ENCODE measurements at regions not wholly inside any gene's neighbourhood (a gene's known extent, or its start where the extent isn't known, plus 50 kb on each side); places are given as distances from the start of the nearest gene placed in this dataset.
A peak's percentile ranks its signal among the peaks of the same experiment; 100 is the strongest.
"Not testable (repeated sequence)": the region's sequence is repeated elsewhere in the genome, so short reads cannot be mapped to it uniquely, and the experiment has no call there.

GRCh38 chr12:34121360-34121759 is 99.1 kb downstream of the ALG10 start:
- Histone ChIP-seq H3K9me3 (no peaks in the 10 kb centered on the region), H3K36me3 (no peaks in the 10 kb centered on the region), H3K4me3 (no peak overlapping the region), H3K27ac (no peak overlapping the region), H3K4me1 (peaks cover 0 to 1% (median 0%) of the 10 kb centered on the region in 4 donors), H3K27me3 (no peaks in the 10 kb centered on the region)
- TF ChIP-seq CTCF (IDR thresholded peaks at IDR 0.05) = no peak
- no peak for DNase-seq (ENCODE audit: low spot score in 2 of 2)
- WGBS, 2 donors = 50 to 53% methylated on average over 1 of the region's 1 CpG

DNA sequence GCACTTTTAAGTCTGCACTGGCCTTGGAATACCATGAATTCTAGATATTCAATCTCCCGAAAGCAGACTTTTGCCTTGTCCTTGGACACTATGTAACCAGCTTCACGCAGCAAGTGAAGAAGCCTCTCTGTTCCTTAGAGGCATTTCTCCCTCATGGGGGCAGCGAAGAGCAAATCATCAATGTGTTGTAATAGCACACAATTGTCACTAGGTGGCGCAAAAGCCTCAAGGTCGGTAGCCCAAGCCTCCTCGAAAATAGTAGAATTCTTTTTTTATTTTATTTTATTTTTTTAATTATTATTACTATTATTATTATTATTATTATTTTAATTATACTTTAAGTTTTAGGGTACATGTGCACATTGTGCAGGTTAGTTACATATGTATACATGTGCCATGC is 100.8 kb downstream of the ALG10 start:
- WGBS, 2 donors = 18 to 22% methylated on average over 6 of the region's 6 CpGs
- not testable (repeated sequence) for H3K27me3 ChIP-seq, H3K4me1 ChIP-seq, H3K9me3 ChIP-seq, H3K27ac ChIP-seq, H3K4me3 ChIP-seq, H3K36me3 ChIP-seq
- peak in 1 of 2 donors; percentile 24 for DNase-seq (ENCODE audit: low spot score in 2 of 2)
- TF ChIP-seq CTCF (IDR thresholded peaks at IDR 0.05) = peak; percentile 48 to 88 (median 74)

DNA sequence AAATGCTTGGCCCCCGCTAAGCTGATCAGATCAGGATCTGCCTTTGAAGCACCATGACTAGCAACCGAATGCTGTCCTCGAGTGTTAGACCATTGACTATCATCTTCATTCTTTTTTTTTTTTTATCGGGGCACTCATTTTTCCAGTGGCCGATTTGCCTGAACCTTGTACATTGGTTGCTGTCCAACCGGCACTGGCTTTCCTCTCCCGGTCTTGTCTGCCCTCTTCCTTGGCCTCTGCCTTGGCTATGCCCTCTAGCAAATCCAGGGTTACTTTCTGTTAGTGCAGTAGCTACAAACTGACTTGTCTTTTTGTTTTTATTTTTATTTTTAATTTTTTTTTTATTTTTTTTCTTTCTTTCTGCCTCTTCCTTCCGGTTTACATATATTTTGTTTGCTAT is 102.3 kb downstream of the ALG10 start:
- Histone ChIP-seq H3K4me1 (peaks cover 0 to 3% (median 0%) of the 10 kb centered on the region in 4 donors), H3K9me3 (no peaks in the 10 kb centered on the region), H3K27ac (no peak overlapping the region), H3K27me3 (no peaks in the 10 kb centered on the region), H3K4me3 (no peak overlapping the region), H3K36me3 (no peaks in the 10 kb centered on the region)
- DNase-seq (ENCODE audit: low spot score in 2 of 2) = no peak
- WGBS, 2 donors = 81 to 88% methylated on average over 8 of the region's 8 CpGs
- no peak for TF ChIP-seq CTCF (IDR thresholded peaks at IDR 0.05)
- TF ChIP-seq EP300 (IDR thresholded peaks at IDR 0.05) = no peak
- TF ChIP-seq POLR2A (IDR thresholded peaks at IDR 0.05) = no peak

GRCh38 chr12:34126239-34126641 is 103.9 kb downstream of the ALG10 start:
- H3K9me3 ChIP-seq = no peaks in the 10 kb centered on the region
- no peaks in the 10 kb centered on the region for H3K27me3 ChIP-seq
- H3K4me1 ChIP-seq = peaks cover 0 to 3% (median 0%) of the 10 kb centered on the region in 4 donors
- H3K27ac ChIP-seq = no peak overlapping the region
- H3K4me3 ChIP-seq = peak overlapping the region in 1 of 4 donors; percentile 12
- H3K36me3 ChIP-seq = no peaks in the 10 kb centered on the region
- no peak for DNase-seq (ENCODE audit: low spot score in 2 of 2)
- 69 to 74% methylated on average over 9 of the region's 9 CpGs for WGBS, 2 donors
- TF ChIP-seq EP300 (IDR thresholded peaks at IDR 0.05) = no peak
- no peak for TF ChIP-seq CTCF (IDR thresholded peaks at IDR 0.05)
- TF ChIP-seq POLR2A (IDR thresholded peaks at IDR 0.05) = no peak

DNA sequence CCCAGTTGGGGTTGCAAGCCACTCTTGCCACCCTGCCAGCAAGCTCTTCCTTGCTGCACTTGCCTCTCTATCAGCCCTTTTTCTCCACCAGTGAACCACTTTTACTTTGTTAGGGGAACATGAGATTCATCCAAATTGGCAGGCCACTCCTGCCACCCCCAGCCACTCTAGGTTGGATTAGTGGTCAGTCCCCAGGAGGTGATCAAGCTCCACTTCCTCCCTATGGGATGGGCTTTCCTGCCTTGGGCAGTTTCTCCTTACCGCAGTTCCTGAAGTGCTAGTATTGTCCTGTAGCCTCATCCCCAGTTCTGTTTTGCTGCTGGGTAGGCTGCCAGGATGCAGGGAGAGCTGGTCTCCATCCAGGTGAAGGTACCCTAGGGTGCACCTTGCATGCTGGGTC is 104.5 kb downstream of the ALG10 start:
- Histone ChIP-seq H3K4me1 (peaks cover 0 to 3% (median 0%) of the 10 kb centered on the region in 4 donors), H3K36me3 (no peaks in the 10 kb centered on the region)

GRCh38 chr12:34127379-34127778 is 105.1 kb downstream of the ALG10 start:
- not testable (repeated sequence) for H3K36me3 ChIP-seq; H3K4me3 ChIP-seq; H3K27ac ChIP-seq; H3K4me1 ChIP-seq; H3K9me3 ChIP-seq; DNase-seq (ENCODE audit: low spot score in 2 of 2); H3K27me3 ChIP-seq
- WGBS, 2 donors = 31 to 50% methylated on average over 2 of the region's 2 CpGs

More for the DNA sequence above, 104.5 kb downstream of the ALG10 start:
- TF ChIP-seq CTCF (IDR thresholded peaks at IDR 0.05) (no peak), EP300 (IDR thresholded peaks at IDR 0.05) (no peak), POLR2A (IDR thresholded peaks at IDR 0.05) (no peak)
- 91 to 93% methylated on average over 1 of the region's 1 CpG for WGBS, 2 donors
- no peaks in the 10 kb centered on the region for H3K9me3 ChIP-seq
- DNase-seq (ENCODE audit: low spot score in 2 of 2) = no peak
- no peak overlapping the region for H3K4me3 ChIP-seq
- H3K27ac ChIP-seq = no peak overlapping the region
- no peaks in the 10 kb centered on the region for H3K27me3 ChIP-seq
